Heart left ventricle (tissue), 13 donors: ENCODE measurements at regions not wholly inside any gene's neighbourhood (a gene's known extent, or its start where the extent isn't known, plus 50 kb on each side); places are given as distances from the start of the nearest gene placed in this dataset.

Source experiments
- CTCF ChIP-seq, 12 donors: fragments of 200-600 bp; sonication (generic) in 4 of 12; IDR thresholded peaks; one replicate each; pipeline versions ENCODE4 v1.5.0 to v1.8.0; 2018 to 2022; ENCODE audit warnings: antibody characterized with exemption in 12 of 12, mild to moderate bottlenecking in 5 of 12
- POLR2A ChIP-seq, 2 donors: fragments of 450-650 bp; IDR thresholded peaks; one replicate each; pipeline ENCODE4 v1.6.1; 2017; ENCODE audit warnings: antibody characterized with exemption in 2 of 2, mild to moderate bottlenecking in 2 of 2, moderate library complexity in 2 of 2
- donor health status: ischemic (EF 13 %, LVEDD 7.1; RV severe dilation, severe dysfunction).
- donor health status: DM: no; HTN: yes; CAD: no.
- donor health status: DM: no; HTN: no; CAD: no.
- donor health status: ischemic (EF 25% LVEDD 6.9; RV normal size, moderate dysfunction).
- donor health status: ischemic (EF 25% LVEDD 5.7; RV mildly dilated, moderate dysfunction).
- donor health status: ischemic (EF 35%, LVEDD 5.7; RV mildly dilated, moderate dysfunction).
- donor health status: nonischemic (EF 11% LVEDD 7.7; RV severe dilation, severe dysfunction).
- donor health status: DM: yes; HTN: yes; CAD: no.
- donor health status: PGD.
- donor health status: ischemic (EF 29% LVEDD 5.4; RV normal size, mild dysfunction).
- donor health status: nonischemic (EF 23%, LVEDD 6.1; RV moderate dilation, normal function).

DNA sequence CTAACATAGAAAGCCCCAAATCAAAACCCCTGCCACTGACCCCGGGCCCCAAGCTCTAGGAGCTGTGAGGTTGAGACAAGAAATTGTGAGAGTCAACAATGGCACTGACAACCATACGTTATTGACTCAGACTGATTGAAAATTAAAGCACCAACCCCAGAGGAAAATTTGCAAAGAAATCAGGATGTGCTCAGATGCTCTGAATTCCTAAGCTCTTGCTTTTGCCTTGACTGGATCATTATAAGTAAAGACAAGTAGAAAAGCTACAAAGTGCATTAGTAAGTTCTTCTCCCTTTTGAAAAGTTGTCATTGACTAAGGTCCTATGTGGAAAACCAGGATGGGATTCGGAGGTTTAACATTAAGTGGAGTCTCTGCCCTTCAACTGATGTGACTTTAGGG lies 130.2 kb downstream of the SAMD9 start:
- no peak for TF ChIP-seq POLR2A (IDR thresholded peaks at IDR 0.05)
- no peak for TF ChIP-seq CTCF (IDR thresholded peaks at IDR 0.05)
